ENCODE measurements at regions not wholly inside any gene's neighbourhood (a gene's known extent, or its start where the extent isn't known, plus 50 kb on each side); places are given as distances from the start of the nearest gene placed in this dataset.

GRCh38 chr1:61568460-61569302 is 156.3 kb downstream of the TM2D1 start:
- Histone ChIP-seq H2BK5ac (ENCODE audit: low read depth, low read length) (no peak overlapping the region), H2AK5ac (ENCODE audit: low read depth, low read length) (no peak overlapping the region), H3K18ac (ENCODE audit: extremely low read depth, low read length) (no peak overlapping the region), H2BK120ac (replicated peaks; ENCODE audit: low read depth, low read length) (no peak overlapping the region), H3K4ac (replicated peaks; ENCODE audit: insufficient read length, low read depth, low read length) (no peak overlapping the region), H4K8ac (ENCODE audit: extremely low read depth, insufficient read depth, low read length) (no peak overlapping the region; the same call in 1 of the 2 replicates), H3K56ac (replicated peaks; ENCODE audit: insufficient read length, low read depth, low read length) (no peak overlapping the region), H3K79me1 (ENCODE audit: low read depth, low read length) (no peaks in the 10 kb centered on the region; the same call in 1 of the 2 replicates), H4K20me1 (replicated peaks in 1 of 2; ENCODE audit: control insufficient read depth in 1 of 2, insufficient read depth in 2 of 2, low read length in 2 of 2) (no peaks in the 10 kb centered on the region), H3K9ac (replicated peaks in 1 of 4; ENCODE audit: extremely low read depth in 1 of 4, low read depth in 3 of 4, low read length in 3 of 4) (no peak overlapping the region), H3K23ac (ENCODE audit: insufficient read length) (no peak overlapping the region), H3K14ac (ENCODE audit: insufficient read length) (no peak overlapping the region), H3K4me3 (ENCODE audit: extremely low read depth in 1 of 4, insufficient read depth in 2 of 4, low read depth in 3 of 4, low read length in 4 of 4) (no peak overlapping the region), H3K36me3 (ENCODE audit: control insufficient read depth in 2 of 4, insufficient read depth in 4 of 4, low read length in 3 of 4) (no peaks in the 10 kb centered on the region), H3K23me2 (ENCODE audit: low read depth, low read length) (no peaks in the 10 kb centered on the region), H3K4me1 (replicated peaks in 1 of 4; ENCODE audit: control insufficient read depth in 3 of 4, insufficient read depth in 4 of 4, low read length in 3 of 4) (no peaks in the 10 kb centered on the region), H2AFZ (ENCODE audit: low read length) (peak overlapping the region; percentile 64), H3K4me2 (ENCODE audit: insufficient read depth in 1 of 2, low read depth in 2 of 2, low read length in 2 of 2) (no peak overlapping the region), H3K9me3 (ENCODE audit: insufficient read depth in 2 of 2, low read depth in 1 of 2, low read length in 1 of 2) (peaks cover 18 to 19% of the 10 kb centered on the region in 2 experiments), H3K27me3 (replicated peaks in 1 of 4; ENCODE audit: control insufficient read depth in 3 of 4, extremely low read depth in 1 of 4, insufficient read depth in 3 of 4, low read length in 3 of 4) (no peaks in the 10 kb centered on the region), H4K5ac (ENCODE audit: insufficient read length, low read depth, low read length) (no peak overlapping the region), H2BK12ac (ENCODE audit: low read depth, low read length) (no peak overlapping the region), H2BK15ac (ENCODE audit: low read length) (no peak overlapping the region), H4K91ac (replicated peaks; ENCODE audit: insufficient read length, low read length) (no peak overlapping the region), H2BK20ac (ENCODE audit: low read length) (no peak overlapping the region), H3K27ac (ENCODE audit: low read depth, low read length) (no peak overlapping the region), H3K79me2 (ENCODE audit: control insufficient read depth in 1 of 2, insufficient read depth in 2 of 2, low read length in 2 of 2) (no peaks in the 10 kb centered on the region)
- FAIRE-seq = no peak
- ChIA-PET CTCF (ENCODE audit: partially characterized antibody) (interaction anchor here (0.6 to 4.2 kb wide), 7 partner anchors 13 to 283 kb away, joined by 3 to 23 read pairs (median 4); no protein-coding TSS in a partner anchor), POLR2A (ENCODE audit: partially characterized antibody) (no interaction called here)
- WGBS, 2 experiments (ENCODE audit: extremely low coverage in 1 of 2, insufficient coverage in 1 of 2, insufficient read length in 1 of 2, insufficient replicate concordance in 2 of 2, low coverage in 1 of 2, low lambda C conversion rate in 2 of 2, missing lambda C conversion rate in 1 of 2) = 89% methylated on average over 5 of the region's 5 CpGs; no CpG with 5 or more reads in 1 of the 2 experiments
- no peak for DNase-seq (ENCODE audit: low read depth in 1 of 2, low spot score in 2 of 2)
- TF ChIP-seq GABPA (IDR thresholded peaks at IDR 0.05; ENCODE audit: borderline replicate concordance, insufficient read depth, low read length) (no peak), HDAC6 (IDR thresholded peaks at IDR 0.05; ENCODE audit: low read depth, low read length) (no peak), CREB1 (IDR thresholded peaks at IDR 0.05) (no peak), ASH2L (IDR thresholded peaks at IDR 0.05; ENCODE audit: low read length) (no peak), TEAD4 (IDR thresholded peaks at IDR 0.05; ENCODE audit: low read depth, low read length) (no peak), YY1 (IDR thresholded peaks at IDR 0.05; ENCODE audit: low read depth, low read length) (no peak), RNF2 (IDR thresholded peaks at IDR 0.05; ENCODE audit: borderline replicate concordance, low read depth, low read length, missing control alignments, poor library complexity, severe bottlenecking) (no peak), GTF2F1 (IDR thresholded peaks at IDR 0.05; ENCODE audit: borderline replicate concordance, low read depth, low read length) (no peak), CHD1 (IDR thresholded peaks at IDR 0.05; ENCODE audit: low read depth, low read length) (no peak), EGR1 (IDR thresholded peaks at IDR 0.05; ENCODE audit: borderline replicate concordance, low read depth, low read length) (no peak), SUZ12 (IDR thresholded peaks at IDR 0.05; ENCODE audit: low read length) (no peak), JUN (IDR thresholded peaks at IDR 0.05; ENCODE audit: low read depth, low read length) (no peak), JUND (IDR thresholded peaks at IDR 0.05; ENCODE audit: low read length) (no peak), BACH1 (IDR thresholded peaks at IDR 0.05; ENCODE audit: low read length) (no peak)
